Transverse colon (tissue), 4 donors: ENCODE measurements at regions not wholly inside any gene's neighbourhood (a gene's known extent, or its start where the extent isn't known, plus 50 kb on each side); places are given as distances from the start of the nearest gene placed in this dataset.

Experiments
- POLR2A ChIP-seq: fragments of 450-650 bp; IDR thresholded peaks from one replicate; pipeline ENCODE4 v1.6.1; 2016; ENCODE audit warnings: antibody characterized with exemption, mild to moderate bottlenecking, moderate library complexity
- POLR2AphosphoS5 ChIP-seq, 3 donors: sonication (generic); formaldehyde crosslinking; IDR thresholded peaks; one replicate each; pipeline ENCODE4 v1.6.1; 2016; ENCODE audit warnings: antibody characterized with exemption in 3 of 3
- TF ChIP-seq, protein P1 (sequence below), 5 experiments: fragments of 200-600 bp in 3 of 5; fragments of 450-650 bp in 2 of 5; sonication (generic) in 3 of 5; IDR thresholded peaks; 1 replicate in 2 of 5; 2 replicates in 3 of 5; pipeline ENCODE4 v1.5.1; 2016 to 2017; ENCODE audit warnings: antibody characterized with exemption in 5 of 5, inconsistent platforms in 3 of 5, mild to moderate bottlenecking in 2 of 5, moderate library complexity in 1 of 5

DNA sequence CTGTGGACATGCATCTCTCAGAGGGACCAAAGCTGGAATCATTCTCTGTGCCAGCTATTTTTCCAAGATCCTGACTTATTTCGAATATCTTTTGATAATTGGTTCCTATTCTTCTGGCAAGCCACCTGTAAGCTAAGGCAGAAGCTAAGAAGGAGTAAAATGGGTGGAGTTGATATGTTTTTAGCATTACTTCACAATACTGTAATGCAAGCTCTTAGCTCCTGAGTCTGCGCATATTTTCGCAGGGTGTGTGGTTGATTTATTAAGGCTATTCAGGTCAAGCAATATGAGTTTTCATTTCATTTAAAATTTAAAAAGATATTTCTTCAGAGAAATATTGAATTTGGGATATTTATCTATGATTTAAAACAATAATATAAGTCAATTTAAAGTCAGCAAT is 158.5 kb upstream of the ADAMTS16 start:
- no peak for TF ChIP-seq POLR2A
- TF ChIP-seq POLR2AphosphoS5 (IDR thresholded peaks at IDR 0.05), result no peak
- TF ChIP-seq, protein P1, sequence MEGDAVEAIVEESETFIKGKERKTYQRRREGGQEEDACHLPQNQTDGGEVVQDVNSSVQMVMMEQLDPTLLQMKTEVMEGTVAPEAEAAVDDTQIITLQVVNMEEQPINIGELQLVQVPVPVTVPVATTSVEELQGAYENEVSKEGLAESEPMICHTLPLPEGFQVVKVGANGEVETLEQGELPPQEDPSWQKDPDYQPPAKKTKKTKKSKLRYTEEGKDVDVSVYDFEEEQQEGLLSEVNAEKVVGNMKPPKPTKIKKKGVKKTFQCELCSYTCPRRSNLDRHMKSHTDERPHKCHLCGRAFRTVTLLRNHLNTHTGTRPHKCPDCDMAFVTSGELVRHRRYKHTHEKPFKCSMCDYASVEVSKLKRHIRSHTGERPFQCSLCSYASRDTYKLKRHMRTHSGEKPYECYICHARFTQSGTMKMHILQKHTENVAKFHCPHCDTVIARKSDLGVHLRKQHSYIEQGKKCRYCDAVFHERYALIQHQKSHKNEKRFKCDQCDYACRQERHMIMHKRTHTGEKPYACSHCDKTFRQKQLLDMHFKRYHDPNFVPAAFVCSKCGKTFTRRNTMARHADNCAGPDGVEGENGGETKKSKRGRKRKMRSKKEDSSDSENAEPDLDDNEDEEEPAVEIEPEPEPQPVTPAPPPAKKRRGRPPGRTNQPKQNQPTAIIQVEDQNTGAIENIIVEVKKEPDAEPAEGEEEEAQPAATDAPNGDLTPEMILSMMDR (IDR thresholded peaks at IDR 0.05), result no peak
